Neural cell (in vitro differentiated cells): ENCODE measurements at regions not wholly inside any gene's neighbourhood (a gene's known extent, or its start where the extent isn't known, plus 50 kb on each side); places are given as distances from the start of the nearest gene placed in this dataset.

ENCODE experiments used
- H2AFZ ChIP-seq: fragments of 200-600, 300-800 bp; sonication (generic), shearing (Covaris generic); 2 replicates; pipeline ENCODE4 v1.6.0; 2014; ENCODE audit warnings: low read depth, mild to moderate bottlenecking, antibody characterized with exemption, low read length, moderate library complexity
- H3F3A ChIP-seq: fragments of 200-600 bp; shearing (Covaris generic); 2 replicates; pipeline ENCODE4 v1.6.1; 2016; ENCODE audit warnings: mild to moderate bottlenecking, moderate library complexity, mixed read lengths, antibody characterized with exemption, low read length; ENCODE audit not compliant: insufficient read depth, poor library complexity, severe bottlenecking
- H3K27ac ChIP-seq: fragments of 200-600, 300-800 bp; sonication (generic), shearing (Covaris generic); 2 replicates; pipeline ENCODE4 v1.5.1; 2014; ENCODE audit warnings: mild to moderate bottlenecking, low read length, moderate library complexity
- H3K27me3 ChIP-seq: fragments of 300-800, 200-600 bp; sonication (generic), shearing (Covaris generic); 2 replicates; pipeline ENCODE4 v1.6.0; 2014; ENCODE audit warnings: mild to moderate bottlenecking, low read depth, low read length, moderate library complexity; ENCODE audit not compliant: insufficient read depth
- H3K36me3 ChIP-seq: fragments of 300-800, 200-600 bp; sonication (generic), shearing (Covaris generic); 2 replicates; pipeline ENCODE4 v1.5.1; 2014; ENCODE audit warnings: mild to moderate bottlenecking, antibody characterized with exemption, low read length, moderate library complexity; ENCODE audit not compliant: insufficient read depth
- H3K4me2 ChIP-seq: fragments of 300-800, 200-600 bp; sonication (generic), shearing (Covaris generic); 2 replicates; pipeline ENCODE4 v1.6.0; 2014; ENCODE audit warnings: mild to moderate bottlenecking, low read length
- H3K4me3 ChIP-seq: fragments of 300-800, 200-600 bp; sonication (generic), shearing (Covaris generic); 2 replicates; pipeline ENCODE4 v1.5.1; 2014; ENCODE audit warnings: mild to moderate bottlenecking, low read length, moderate library complexity
- H3K79me2 ChIP-seq: fragments of 200-600 bp; shearing (Covaris generic); replicated peaks from 2 replicates; pipeline ENCODE4 v1.6.0; 2014; ENCODE audit warnings: mild to moderate bottlenecking, low read length, moderate library complexity; ENCODE audit not compliant: insufficient read depth
- H3K9ac ChIP-seq: fragments of 300-800, 200-600 bp; sonication (generic), shearing (Covaris generic); 2 replicates; pipeline ENCODE4 v1.6.1; 2016; ENCODE audit warnings: mild to moderate bottlenecking, low read length, mixed read lengths
- H3K9me2 ChIP-seq: fragments of 200-600 bp; shearing (Covaris generic); 2 replicates; pipeline ENCODE4 v1.6.1; 2016; ENCODE audit warnings: mild to moderate bottlenecking, low read length, mixed read lengths; ENCODE audit not compliant: insufficient read depth
- H3K9me3 ChIP-seq: fragments of 200-600, 300-800 bp; sonication (generic), shearing (Covaris generic); 2 replicates; pipeline ENCODE4 v1.6.1; 2016; ENCODE audit warnings: mild to moderate bottlenecking, mixed run types, low read length, moderate library complexity, mixed read lengths
- H4K20me1 ChIP-seq: fragments of 200-600 bp; shearing (Covaris generic); 2 replicates; pipeline ENCODE4 v1.6.1; 2016; ENCODE audit warnings: mild to moderate bottlenecking, mixed run types; ENCODE audit not compliant: insufficient read depth
- EP300 ChIP-seq: fragments of 450-650 bp; conservative IDR thresholded peaks from 2 replicates; pipeline ENCODE4 v1.6.1; 2014; ENCODE audit warnings: antibody characterized with exemption, mild to moderate bottlenecking, moderate library complexity; ENCODE audit not compliant: poor library complexity, severe bottlenecking
- EZH2 ChIP-seq: fragments of 200-600, 300-800 bp; shearing (Covaris generic), sonication (generic); IDR thresholded peaks from 2 replicates; pipeline ENCODE4 v1.6.1; 2014; ENCODE audit warnings: antibody characterized with exemption, low read length, borderline replicate concordance, mild to moderate bottlenecking; ENCODE audit not compliant: insufficient read depth, poor library complexity, severe bottlenecking
- POLR2AphosphoS5 ChIP-seq: IDR thresholded peaks from 2 replicates; pipeline ENCODE4 v1.6.1; 2012
- RAD21 ChIP-seq: fragments of 450-650 bp; conservative IDR thresholded peaks from 2 replicates; pipeline ENCODE4 v1.6.1; 2014; ENCODE audit warnings: antibody characterized with exemption, mild to moderate bottlenecking, moderate library complexity
- SMC3 ChIP-seq: fragments of 450-650 bp; conservative IDR thresholded peaks from 2 replicates; pipeline ENCODE4 v1.6.1; 2014; ENCODE audit warnings: antibody characterized with exemption, mild to moderate bottlenecking, moderate library complexity; ENCODE audit not compliant: poor library complexity
- TAF1 ChIP-seq: IDR thresholded peaks from 2 replicates; pipeline ENCODE4 v1.6.1; 2012; ENCODE audit warnings: low read depth
- TF ChIP-seq, protein P1 (sequence below): IDR thresholded peaks from 2 replicates; pipeline ENCODE4 v1.6.1; 2012; ENCODE audit warnings: borderline replicate concordance
- TF ChIP-seq, protein P2 (sequence below): fragments of 450-650 bp; IDR thresholded peaks from 2 replicates; pipeline ENCODE4 v1.5.1; 2014; ENCODE audit warnings: antibody characterized with exemption, mild to moderate bottlenecking, moderate library complexity; ENCODE audit not compliant: poor library complexity, severe bottlenecking

DNA sequence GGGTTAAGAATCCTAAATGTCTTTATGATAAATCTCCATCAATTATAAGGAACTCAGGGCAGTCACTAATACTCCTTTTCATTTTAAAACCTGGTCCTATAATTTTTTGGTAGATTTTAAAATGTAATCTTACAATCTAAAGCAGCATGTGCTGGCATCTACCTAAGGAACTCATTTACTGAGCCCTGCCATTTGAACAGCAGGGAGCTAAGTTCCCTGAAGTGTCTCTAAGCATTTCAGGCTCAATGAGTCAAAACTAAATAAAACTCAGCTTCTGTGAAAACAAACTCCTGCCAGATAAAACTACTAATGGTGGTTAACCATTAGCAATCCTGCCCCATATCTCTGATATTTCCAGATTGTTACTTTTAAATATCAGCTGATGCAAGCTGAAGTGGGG is 1371.8 kb upstream of the PRMT6 start:
- Histone ChIP-seq H3K27me3 (no peaks in the 10 kb centered on the region), H3K36me3 (no peaks in the 10 kb centered on the region), H3K79me2 (no peaks in the 10 kb centered on the region), H3K9me3 (no peaks in the 10 kb centered on the region), H3K27ac (no peak overlapping the region), H3K4me2 (no peak overlapping the region), H3K9ac (no peak overlapping the region), H3K9me2 (no peaks in the 10 kb centered on the region), H2AFZ (no peak overlapping the region), H3K4me3 (no peak overlapping the region), H4K20me1 (no peaks in the 10 kb centered on the region), H3F3A (no peaks in the 10 kb centered on the region)
- TF ChIP-seq SMC3 (no peak), EP300 (no peak), TAF1 (no peak), RAD21 (no peak), EZH2 (no peak)
- TF ChIP-seq, protein P1, sequence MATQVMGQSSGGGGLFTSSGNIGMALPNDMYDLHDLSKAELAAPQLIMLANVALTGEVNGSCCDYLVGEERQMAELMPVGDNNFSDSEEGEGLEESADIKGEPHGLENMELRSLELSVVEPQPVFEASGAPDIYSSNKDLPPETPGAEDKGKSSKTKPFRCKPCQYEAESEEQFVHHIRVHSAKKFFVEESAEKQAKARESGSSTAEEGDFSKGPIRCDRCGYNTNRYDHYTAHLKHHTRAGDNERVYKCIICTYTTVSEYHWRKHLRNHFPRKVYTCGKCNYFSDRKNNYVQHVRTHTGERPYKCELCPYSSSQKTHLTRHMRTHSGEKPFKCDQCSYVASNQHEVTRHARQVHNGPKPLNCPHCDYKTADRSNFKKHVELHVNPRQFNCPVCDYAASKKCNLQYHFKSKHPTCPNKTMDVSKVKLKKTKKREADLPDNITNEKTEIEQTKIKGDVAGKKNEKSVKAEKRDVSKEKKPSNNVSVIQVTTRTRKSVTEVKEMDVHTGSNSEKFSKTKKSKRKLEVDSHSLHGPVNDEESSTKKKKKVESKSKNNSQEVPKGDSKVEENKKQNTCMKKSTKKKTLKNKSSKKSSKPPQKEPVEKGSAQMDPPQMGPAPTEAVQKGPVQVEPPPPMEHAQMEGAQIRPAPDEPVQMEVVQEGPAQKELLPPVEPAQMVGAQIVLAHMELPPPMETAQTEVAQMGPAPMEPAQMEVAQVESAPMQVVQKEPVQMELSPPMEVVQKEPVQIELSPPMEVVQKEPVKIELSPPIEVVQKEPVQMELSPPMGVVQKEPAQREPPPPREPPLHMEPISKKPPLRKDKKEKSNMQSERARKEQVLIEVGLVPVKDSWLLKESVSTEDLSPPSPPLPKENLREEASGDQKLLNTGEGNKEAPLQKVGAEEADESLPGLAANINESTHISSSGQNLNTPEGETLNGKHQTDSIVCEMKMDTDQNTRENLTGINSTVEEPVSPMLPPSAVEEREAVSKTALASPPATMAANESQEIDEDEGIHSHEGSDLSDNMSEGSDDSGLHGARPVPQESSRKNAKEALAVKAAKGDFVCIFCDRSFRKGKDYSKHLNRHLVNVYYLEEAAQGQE: no peak

DNA sequence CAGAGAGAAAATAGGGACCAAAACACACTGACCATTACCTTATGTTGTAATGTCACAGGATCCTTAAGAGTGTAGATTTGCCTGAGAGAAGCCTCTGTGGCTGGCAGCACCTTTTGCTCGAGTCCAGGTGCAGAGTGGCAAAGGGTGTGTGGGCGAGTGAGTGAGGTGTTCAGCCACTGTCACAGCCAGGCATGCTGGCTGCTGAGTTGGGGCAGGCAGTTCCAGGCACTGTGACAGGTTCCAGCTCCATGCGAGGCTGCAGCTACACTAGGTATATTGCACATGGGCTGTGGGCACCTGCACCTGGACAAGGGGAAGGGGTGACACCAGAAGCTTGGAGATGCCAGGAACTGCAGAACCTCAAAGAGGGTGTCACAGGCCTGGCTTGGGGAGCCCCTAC is 1370.4 kb upstream of the PRMT6 start:
- no peak overlapping the region for H3K27ac ChIP-seq
- no peak overlapping the region for H3K4me2 ChIP-seq
- H2AFZ ChIP-seq: no peak overlapping the region
- H3K9ac ChIP-seq: no peak overlapping the region
- no peak overlapping the region for H3K4me3 ChIP-seq
- no peaks in the 10 kb centered on the region for H3K9me3 ChIP-seq
- H3K79me2 ChIP-seq: no peaks in the 10 kb centered on the region
- H3F3A ChIP-seq: no peaks in the 10 kb centered on the region
- no peaks in the 10 kb centered on the region for H3K9me2 ChIP-seq
- no peaks in the 10 kb centered on the region for H4K20me1 ChIP-seq
- no peaks in the 10 kb centered on the region for H3K36me3 ChIP-seq
- H3K27me3 ChIP-seq: no peaks in the 10 kb centered on the region
- TF ChIP-seq RAD21: no peak
- TF ChIP-seq EP300: no peak
- no peak for TF ChIP-seq POLR2AphosphoS5

DNA sequence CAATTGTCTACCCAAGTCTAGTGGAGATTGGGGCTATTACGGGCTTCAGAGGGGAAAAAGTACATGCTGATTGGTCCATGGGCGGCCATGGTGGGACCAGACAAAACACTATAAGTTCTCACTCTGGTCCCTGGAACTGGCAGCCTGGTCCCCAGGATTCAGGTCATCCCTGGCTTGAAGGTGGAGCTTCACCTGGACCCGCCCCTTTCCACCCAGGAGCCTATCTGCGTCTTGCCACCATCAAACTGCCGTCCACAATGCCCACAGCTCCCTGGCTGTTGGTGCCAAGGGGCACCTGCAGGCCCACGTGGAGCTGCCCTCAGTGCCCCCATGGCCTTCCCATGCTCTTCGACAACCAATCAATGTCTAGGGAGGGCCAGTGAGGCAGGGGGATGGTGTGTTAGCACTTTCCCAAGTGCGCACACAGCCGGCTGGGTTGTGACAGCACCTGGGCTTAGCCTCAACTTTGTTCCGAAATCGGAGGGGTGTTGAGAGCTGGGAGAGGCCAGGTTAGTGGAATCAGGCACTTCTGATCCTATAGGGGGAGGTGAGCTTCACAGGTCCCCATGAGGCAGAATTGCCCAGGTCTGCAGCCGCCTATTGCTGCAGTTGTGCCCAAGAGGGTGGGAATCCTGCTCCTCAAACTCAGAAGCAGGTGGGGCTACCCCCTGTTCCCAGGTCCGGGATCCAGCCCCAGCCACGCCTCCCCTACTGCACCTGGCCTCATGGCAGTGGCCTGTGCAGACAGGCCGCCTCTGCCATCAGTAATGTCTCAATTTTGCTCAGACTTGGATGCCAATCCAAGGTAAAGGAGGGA is 1369.4 kb upstream of the PRMT6 start:
- H3K27me3 ChIP-seq: no peaks in the 10 kb centered on the region
- no peaks in the 10 kb centered on the region for H3K9me2 ChIP-seq
- no peak overlapping the region for H2AFZ ChIP-seq
- no peak for TF ChIP-seq TAF1
- TF ChIP-seq RAD21: no peak
- TF ChIP-seq, protein P1: no peak
- no peak for TF ChIP-seq EZH2
- TF ChIP-seq, protein P2, sequence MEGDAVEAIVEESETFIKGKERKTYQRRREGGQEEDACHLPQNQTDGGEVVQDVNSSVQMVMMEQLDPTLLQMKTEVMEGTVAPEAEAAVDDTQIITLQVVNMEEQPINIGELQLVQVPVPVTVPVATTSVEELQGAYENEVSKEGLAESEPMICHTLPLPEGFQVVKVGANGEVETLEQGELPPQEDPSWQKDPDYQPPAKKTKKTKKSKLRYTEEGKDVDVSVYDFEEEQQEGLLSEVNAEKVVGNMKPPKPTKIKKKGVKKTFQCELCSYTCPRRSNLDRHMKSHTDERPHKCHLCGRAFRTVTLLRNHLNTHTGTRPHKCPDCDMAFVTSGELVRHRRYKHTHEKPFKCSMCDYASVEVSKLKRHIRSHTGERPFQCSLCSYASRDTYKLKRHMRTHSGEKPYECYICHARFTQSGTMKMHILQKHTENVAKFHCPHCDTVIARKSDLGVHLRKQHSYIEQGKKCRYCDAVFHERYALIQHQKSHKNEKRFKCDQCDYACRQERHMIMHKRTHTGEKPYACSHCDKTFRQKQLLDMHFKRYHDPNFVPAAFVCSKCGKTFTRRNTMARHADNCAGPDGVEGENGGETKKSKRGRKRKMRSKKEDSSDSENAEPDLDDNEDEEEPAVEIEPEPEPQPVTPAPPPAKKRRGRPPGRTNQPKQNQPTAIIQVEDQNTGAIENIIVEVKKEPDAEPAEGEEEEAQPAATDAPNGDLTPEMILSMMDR: no peak
- no peak overlapping the region for H3K27ac ChIP-seq
- H3K36me3 ChIP-seq: no peaks in the 10 kb centered on the region
- no peak overlapping the region for H3K4me2 ChIP-seq
- no peaks in the 10 kb centered on the region for H3K79me2 ChIP-seq
- no peak overlapping the region for H3K4me3 ChIP-seq
- H3F3A ChIP-seq: no peaks in the 10 kb centered on the region
- no peak overlapping the region for H3K9ac ChIP-seq
- no peaks in the 10 kb centered on the region for H3K9me3 ChIP-seq
- no peaks in the 10 kb centered on the region for H4K20me1 ChIP-seq
